GM19035 (cell line): ENCODE measurements at regions not wholly inside any gene's neighbourhood (a gene's known extent, or its start where the extent isn't known, plus 50 kb on each side); places are given as distances from the start of the nearest gene placed in this dataset.
"Not testable (repeated sequence)": the region's sequence is repeated elsewhere in the genome, so short reads cannot be mapped to it uniquely, and the experiment has no call there.

ENCODE experiments used
- ATAC-seq: cut with Tn5 transposase; IDR thresholded peaks from one replicate; pipeline ENCODE4 v1.9.1; 2021; ENCODE audit not compliant: unreplicated experiment

- no peak for ATAC-seq
Observed at GRCh38 chr16:75983296-75983695, 257.0 kb upstream of the CPHXL start.

- ATAC-seq, result no peak
Observed at GRCh38 chr16:75983741-75984381, 257.6 kb upstream of the CPHXL start.

GRCh38 chr16:75987323-75987722 lies 261.0 kb upstream of the CPHXL start:
- no peak for ATAC-seq

GRCh38 chr16:75996491-75996890 lies 270.2 kb upstream of the CPHXL start:
- ATAC-seq, result no peak

GRCh38 chr16:75997606-75998005 lies 271.3 kb upstream of the CPHXL start:
- no peak for ATAC-seq

- ATAC-seq, result no peak
Observed at GRCh38 chr16:76007645-76008044, 269.6 kb upstream of the CNTNAP4 start.

GRCh38 chr16:76023835-76024234 lies 253.4 kb upstream of the CNTNAP4 start:
- ATAC-seq, result no peak

- ATAC-seq, result no peak
Observed at GRCh38 chr16:76035689-76036088, 241.5 kb upstream of the CNTNAP4 start.

- no peak for ATAC-seq
Observed at GRCh38 chr16:76038097-76038496, 239.1 kb upstream of the CNTNAP4 start.

GRCh38 chr16:76052725-76053124 lies 224.5 kb upstream of the CNTNAP4 start:
- ATAC-seq, result no peak

- ATAC-seq, result no peak
Observed at GRCh38 chr16:76059186-76059585, 218.0 kb upstream of the CNTNAP4 start.

GRCh38 chr16:76059701-76060100 lies 217.5 kb upstream of the CNTNAP4 start:
- ATAC-seq, result no peak

- ATAC-seq, result no peak
Observed at GRCh38 chr16:76071690-76072089, 205.5 kb upstream of the CNTNAP4 start.

- no peak for ATAC-seq
Observed at GRCh38 chr16:76081967-76082366, 195.2 kb upstream of the CNTNAP4 start.

- ATAC-seq, result no peak
Observed at GRCh38 chr16:76106647-76107046, 170.6 kb upstream of the CNTNAP4 start.

GRCh38 chr16:76108460-76108859 lies 168.7 kb upstream of the CNTNAP4 start:
- ATAC-seq, result no peak

- ATAC-seq, result no peak
Observed at GRCh38 chr16:76114681-76115080, 162.5 kb upstream of the CNTNAP4 start.

GRCh38 chr16:76118344-76118743 lies 158.9 kb upstream of the CNTNAP4 start:
- no peak for ATAC-seq

GRCh38 chr16:76121636-76122035 lies 155.6 kb upstream of the CNTNAP4 start:
- no peak for ATAC-seq

GRCh38 chr16:76123966-76124365 lies 153.2 kb upstream of the CNTNAP4 start:
- ATAC-seq, result no peak

- no peak for ATAC-seq
Observed at GRCh38 chr16:76125871-76126270, 151.3 kb upstream of the CNTNAP4 start.

- ATAC-seq, result not testable (repeated sequence)
Observed at GRCh38 chr16:76138056-76138455, 139.1 kb upstream of the CNTNAP4 start.

GRCh38 chr16:76157629-76158028 lies 119.6 kb upstream of the CNTNAP4 start:
- no peak for ATAC-seq
